Endothelial cell of umbilical vein (primary cell): ENCODE measurements at regions not wholly inside any gene's neighbourhood (a gene's known extent, or its start where the extent isn't known, plus 50 kb on each side); places are given as distances from the start of the nearest gene placed in this dataset.

Source experiments
- BruUV-seq: library from RNA; stranded (reverse); fragments of 400-500 nt; replicated peaks from 2 replicates; lab custom pipeline; 2021; lab: Mats Ljungman, UMichigan
- CTCF ChIA-PET: fragments of 300-600, 350-600 bp; sonication (Branson Sonifier 250); formaldehyde crosslinking; loops from one replicate; lab custom pipeline; 2021; ENCODE audit warnings: antibody characterized with exemption, inconsistent platforms; lab: Charles Lee
- POLR2A ChIA-PET: fragments of 300-600, 350-600 bp; sonication (Branson Sonifier 250); formaldehyde crosslinking; loops from one replicate; lab custom pipeline; 2021; ENCODE audit warnings: antibody characterized with exemption, inconsistent platforms; lab: Charles Lee
- DNase-seq: peaks from one replicate; pipeline ENCODE4 v3.0.0-alpha.2; 2011; ENCODE audit warnings: low read depth, low spot score
- FAIRE-seq: peaks from 2 replicates; lab custom pipeline; 2011; peaks lifted over from hg19 to GRCh38; lab: Jason Lieb, UNC
- H2AFZ ChIP-seq: 2 replicates; pipeline ENCODE4 v1.6.0; 2012; ENCODE audit warnings: low read depth, low read length, control low read depth, inconsistent platforms
- H3K27ac ChIP-seq: 2 replicates; pipeline ENCODE4 v1.5.1; 2011; ENCODE audit warnings: low read depth, mild to moderate bottlenecking, control low read depth, low read length, moderate library complexity; ENCODE audit not compliant: insufficient read depth
- H3K27me3 ChIP-seq, 2 experiments: 2 replicates each; pipeline versions ENCODE4 v1.6.0 to v1.6.1; 2011; ENCODE audit warnings: low read length in 2 of 2, mixed read lengths in 1 of 2; ENCODE audit not compliant: control insufficient read depth in 2 of 2, insufficient read depth in 2 of 2
- H3K36me3 ChIP-seq, 2 experiments: 2 replicates in 1 of 2; 3 replicates in 1 of 2; pipeline ENCODE4 v1.5.1; 2011; ENCODE audit warnings: low read length in 2 of 2, mild to moderate bottlenecking in 1 of 2, moderate library complexity in 1 of 2; ENCODE audit not compliant: control insufficient read depth in 2 of 2, insufficient read depth in 2 of 2; ENCODE audit errors: extremely low read depth in 1 of 2
- H3K4me1 ChIP-seq: 3 replicates; pipeline ENCODE4 v1.5.1; 2011; ENCODE audit warnings: mild to moderate bottlenecking, low read length; ENCODE audit not compliant: control insufficient read depth, insufficient read depth; ENCODE audit errors: extremely low read depth
- H3K4me2 ChIP-seq: 2 replicates; pipeline ENCODE4 v1.6.1; 2011; ENCODE audit warnings: low read length, control low read depth, mixed read lengths; ENCODE audit not compliant: insufficient read depth
- H3K4me3 ChIP-seq, 3 experiments: fragments of 200-600 bp in 1 of 3; sonication (generic), shearing (Covaris generic) in 1 of 3; replicated peaks in 1 of 3; 2 replicates each; pipeline ENCODE4 v1.5.1; 2011 to 2016; ENCODE audit warnings: control low read depth in 3 of 3, low read length in 3 of 3, mild to moderate bottlenecking in 2 of 3, inconsistent platforms in 1 of 3, low read depth in 1 of 3, moderate library complexity in 1 of 3; ENCODE audit not compliant: insufficient read depth in 1 of 3
- H3K79me2 ChIP-seq: 2 replicates; pipeline ENCODE4 v1.6.0; 2012; ENCODE audit warnings: low read length, inconsistent platforms; ENCODE audit not compliant: control insufficient read depth, insufficient read depth
- H3K9ac ChIP-seq: replicated peaks from 2 replicates; pipeline ENCODE3; 2011; ENCODE audit warnings: low read length, control low read depth; ENCODE audit not compliant: insufficient read depth; ENCODE audit errors: extremely low read depth
- H3K9me1 ChIP-seq: replicated peaks from 3 replicates; pipeline ENCODE4 v1.6.0; 2011; ENCODE audit warnings: mild to moderate bottlenecking, low read length; ENCODE audit not compliant: control insufficient read depth, insufficient read depth; ENCODE audit errors: extremely low read depth
- H3K9me3 ChIP-seq: replicated peaks from 2 replicates; pipeline ENCODE4 v1.5.1; 2012; ENCODE audit warnings: low read length, inconsistent platforms; ENCODE audit not compliant: control insufficient read depth, insufficient read depth
- H4K20me1 ChIP-seq: replicated peaks from 2 replicates; pipeline ENCODE3; 2011; ENCODE audit warnings: mild to moderate bottlenecking, low read length; ENCODE audit not compliant: control insufficient read depth, insufficient read depth; ENCODE audit errors: extremely low read depth
- EZH2 ChIP-seq: IDR thresholded peaks from 2 replicates; pipeline ENCODE4 v1.6.1; 2012; ENCODE audit warnings: borderline replicate concordance, low read depth, mild to moderate bottlenecking, moderate library complexity, low read length, inconsistent platforms; ENCODE audit not compliant: severe bottlenecking
- FOS ChIP-seq: IDR thresholded peaks from 2 replicates; pipeline ENCODE4 v1.6.1; 2011; ENCODE audit warnings: mild to moderate bottlenecking, low read length, moderate library complexity, borderline replicate concordance; ENCODE audit not compliant: insufficient read depth
- GATA2 ChIP-seq: IDR thresholded peaks from 2 replicates; pipeline ENCODE4 v1.7.0; 2011; ENCODE audit warnings: low read depth, mild to moderate bottlenecking, moderate library complexity, mixed read lengths, low read length; ENCODE audit not compliant: insufficient read length, insufficient read depth
- JUN ChIP-seq: IDR thresholded peaks from 2 replicates; pipeline ENCODE4 v1.6.1; 2011; ENCODE audit warnings: borderline replicate concordance, low read depth; ENCODE audit not compliant: insufficient read length, insufficient read depth
- MYC ChIP-seq: IDR thresholded peaks from one replicate; pipeline ENCODE4 v1.6.1; 2011; ENCODE audit warnings: mild to moderate bottlenecking, low read depth, low read length
- POLR2A ChIP-seq: IDR thresholded peaks from 2 replicates; pipeline ENCODE4 v1.6.1; 2012; ENCODE audit warnings: low read depth, mild to moderate bottlenecking, control low read depth, low read length
- POLR2AphosphoS5 ChIP-seq: IDR thresholded peaks from 2 replicates; pipeline ENCODE4 v1.6.1; 2012; ENCODE audit warnings: low read depth, mild to moderate bottlenecking, control low read depth, low read length, moderate library complexity; ENCODE audit not compliant: insufficient read depth
- dilution Hi-C: fragments of 300-500 bp; cut with MboI; formaldehyde crosslinking; loops from one replicate; pipeline ENCODE4 v1.15.0; 2019; ENCODE audit warnings: low sequenced_read_pairs; ENCODE audit not compliant: extremely low pct_ligation_motif_present
- intact Hi-C: fragments of 100-400 bp; cut with micrococcal nuclease; formaldehyde crosslinking; loops from one replicate; pipeline ENCODE4 v1.10.0; 2022
- TF ChIP-seq, protein P1 (sequence below): IDR thresholded peaks from 2 replicates; pipeline ENCODE4 v1.6.1; 2011; ENCODE audit not compliant: insufficient read depth, insufficient read length
- TF ChIP-seq, protein P2 (sequence below), 2 donors: IDR thresholded peaks; 1 replicate in 1 of 2; 2 replicates in 1 of 2; pipeline ENCODE4 v1.5.1; 2011; ENCODE audit warnings: low read length in 2 of 2, mild to moderate bottlenecking in 2 of 2, moderate library complexity in 2 of 2, control low read depth in 1 of 2, inconsistent platforms in 1 of 2, low read depth in 1 of 2; ENCODE audit not compliant: insufficient read depth in 1 of 2; ENCODE audit errors: extremely low read depth in 1 of 2

DNA sequence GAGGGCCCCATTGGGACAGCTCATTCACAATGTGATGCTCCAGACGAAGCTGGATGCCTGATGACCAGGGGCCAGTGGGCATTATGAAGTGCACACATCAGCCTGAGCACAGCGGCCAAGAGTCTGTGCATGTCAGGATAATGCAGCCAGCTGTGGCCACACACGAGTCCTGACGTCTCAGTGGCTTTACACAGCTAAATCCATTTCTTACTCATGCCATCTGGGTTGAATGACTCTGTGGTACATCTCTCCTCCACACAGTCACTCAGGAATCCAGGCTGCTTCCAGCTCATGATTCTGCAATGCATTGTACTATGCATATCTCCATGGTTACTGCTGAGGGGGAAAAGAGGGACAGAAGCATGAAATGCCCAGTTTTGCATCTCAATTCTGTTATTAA, 123.6 kb downstream of the PRLHR start:
- H3K4me2 ChIP-seq: no peak overlapping the region
- H2AFZ ChIP-seq: no peak overlapping the region
- H3K4me3 ChIP-seq: no peak overlapping the region
- H3K9ac ChIP-seq: no peak overlapping the region
- no peaks in the 10 kb centered on the region for H3K9me1 ChIP-seq
- intact Hi-C loops (no loop called here), dilution Hi-C loops (no loop called here)
- H3K36me3 ChIP-seq: no peaks in the 10 kb centered on the region
- H3K27ac ChIP-seq: no peak overlapping the region
- no peaks in the 10 kb centered on the region for H3K27me3 ChIP-seq
- DNase-seq: no peak
- H3K79me2 ChIP-seq: no peaks in the 10 kb centered on the region
- TF ChIP-seq POLR2A (no peak), FOS (no peak), POLR2AphosphoS5 (no peak), GATA2 (no peak)
- TF ChIP-seq, protein P1, sequence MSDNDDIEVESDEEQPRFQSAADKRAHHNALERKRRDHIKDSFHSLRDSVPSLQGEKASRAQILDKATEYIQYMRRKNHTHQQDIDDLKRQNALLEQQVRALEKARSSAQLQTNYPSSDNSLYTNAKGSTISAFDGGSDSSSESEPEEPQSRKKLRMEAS: no peak
- FAIRE-seq: no peak
- POLR2A ChIA-PET: no interaction called here
- CTCF ChIA-PET: no interaction called here
- H3K9me3 ChIP-seq: no peaks in the 10 kb centered on the region
- no peaks in the 10 kb centered on the region for H4K20me1 ChIP-seq
- no TSS peak for BruUV-seq
- no peaks in the 10 kb centered on the region for H3K4me1 ChIP-seq

GRCh38 chr10:118470470-118470869, 125.0 kb downstream of the PRLHR start:
- Histone ChIP-seq H2AFZ (no peak overlapping the region), H3K4me1 (no peaks in the 10 kb centered on the region), H3K9ac (no peak overlapping the region), H4K20me1 (no peaks in the 10 kb centered on the region), H3K36me3 (no peaks in the 10 kb centered on the region), H3K9me3 (no peaks in the 10 kb centered on the region), H3K27me3 (no peaks in the 10 kb centered on the region), H3K4me3 (no peak overlapping the region), H3K79me2 (no peaks in the 10 kb centered on the region), H3K9me1 (no peaks in the 10 kb centered on the region), H3K27ac (no peak overlapping the region), H3K4me2 (no peak overlapping the region)
- CTCF ChIA-PET: interaction anchor here (3.0 kb wide), 1 partner anchor 11 kb away, joined by 9 read pairs; no protein-coding TSS in a partner anchor
- POLR2A ChIA-PET: no interaction called here
- no TSS peak for BruUV-seq
- dilution Hi-C loops: no loop called here
- TF ChIP-seq, protein P2, sequence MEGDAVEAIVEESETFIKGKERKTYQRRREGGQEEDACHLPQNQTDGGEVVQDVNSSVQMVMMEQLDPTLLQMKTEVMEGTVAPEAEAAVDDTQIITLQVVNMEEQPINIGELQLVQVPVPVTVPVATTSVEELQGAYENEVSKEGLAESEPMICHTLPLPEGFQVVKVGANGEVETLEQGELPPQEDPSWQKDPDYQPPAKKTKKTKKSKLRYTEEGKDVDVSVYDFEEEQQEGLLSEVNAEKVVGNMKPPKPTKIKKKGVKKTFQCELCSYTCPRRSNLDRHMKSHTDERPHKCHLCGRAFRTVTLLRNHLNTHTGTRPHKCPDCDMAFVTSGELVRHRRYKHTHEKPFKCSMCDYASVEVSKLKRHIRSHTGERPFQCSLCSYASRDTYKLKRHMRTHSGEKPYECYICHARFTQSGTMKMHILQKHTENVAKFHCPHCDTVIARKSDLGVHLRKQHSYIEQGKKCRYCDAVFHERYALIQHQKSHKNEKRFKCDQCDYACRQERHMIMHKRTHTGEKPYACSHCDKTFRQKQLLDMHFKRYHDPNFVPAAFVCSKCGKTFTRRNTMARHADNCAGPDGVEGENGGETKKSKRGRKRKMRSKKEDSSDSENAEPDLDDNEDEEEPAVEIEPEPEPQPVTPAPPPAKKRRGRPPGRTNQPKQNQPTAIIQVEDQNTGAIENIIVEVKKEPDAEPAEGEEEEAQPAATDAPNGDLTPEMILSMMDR (IDR thresholded peaks at IDR 0.05; ENCODE audit: extremely low read depth in 1 of 2, insufficient read depth in 1 of 2, low read depth in 1 of 2, low read length in 2 of 2): no peak
- TF ChIP-seq MYC: no peak
- TF ChIP-seq GATA2: no peak
- TF ChIP-seq EZH2: no peak
- no peak for TF ChIP-seq JUN
- no peak for TF ChIP-seq POLR2A
- no peak for TF ChIP-seq POLR2AphosphoS5
- TF ChIP-seq, protein P1: no peak
- no peak for TF ChIP-seq FOS
- no peak for DNase-seq
- no peak for FAIRE-seq
- intact Hi-C loops: no loop called here
